ENCODE measurements at regions not wholly inside any gene's neighbourhood (a gene's known extent, or its start where the extent isn't known, plus 50 kb on each side); places are given as distances from the start of the nearest gene placed in this dataset.

DNA sequence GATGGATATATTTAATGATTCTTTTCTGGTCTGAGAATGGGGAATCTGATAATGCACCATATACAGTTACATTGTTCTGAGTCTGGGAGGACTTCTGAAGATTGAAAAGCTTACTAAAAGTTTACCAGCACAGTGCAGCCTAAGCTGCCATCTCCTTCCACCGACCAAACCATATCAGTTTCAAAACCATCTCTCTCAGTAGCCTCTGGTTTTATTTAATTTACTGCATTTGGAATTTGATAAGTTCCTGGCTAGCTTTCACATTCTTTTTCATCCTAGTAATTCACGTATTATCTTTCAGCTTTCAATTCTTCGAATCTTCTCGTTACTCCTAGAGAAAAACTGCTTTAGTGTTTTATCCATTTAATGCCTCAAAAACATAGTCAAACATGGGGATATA, 181.4 kb upstream of the HCCS start:
- Histone ChIP-seq H3K9me3 (ENCODE audit: control insufficient read depth, low read length) (no peaks in the 10 kb centered on the region), H3K4me2 (ENCODE audit: low read length) (no peak overlapping the region), H3K36me3 (ENCODE audit: control insufficient read depth, insufficient read depth, low read length) (no peaks in the 10 kb centered on the region), H3K4me1 (no peaks in the 10 kb centered on the region), H3K4me3 (ENCODE audit: low read depth, low read length) (no peak overlapping the region), H3K27ac (no peak overlapping the region), H3K79me2 (no peaks in the 10 kb centered on the region), H3K9ac (no peak overlapping the region), H3K27me3 (ENCODE audit: control insufficient read depth, insufficient read depth, low read length) (no peaks in the 10 kb centered on the region), H2AFZ (no peak overlapping the region)
- TF ChIP-seq, protein P1, sequence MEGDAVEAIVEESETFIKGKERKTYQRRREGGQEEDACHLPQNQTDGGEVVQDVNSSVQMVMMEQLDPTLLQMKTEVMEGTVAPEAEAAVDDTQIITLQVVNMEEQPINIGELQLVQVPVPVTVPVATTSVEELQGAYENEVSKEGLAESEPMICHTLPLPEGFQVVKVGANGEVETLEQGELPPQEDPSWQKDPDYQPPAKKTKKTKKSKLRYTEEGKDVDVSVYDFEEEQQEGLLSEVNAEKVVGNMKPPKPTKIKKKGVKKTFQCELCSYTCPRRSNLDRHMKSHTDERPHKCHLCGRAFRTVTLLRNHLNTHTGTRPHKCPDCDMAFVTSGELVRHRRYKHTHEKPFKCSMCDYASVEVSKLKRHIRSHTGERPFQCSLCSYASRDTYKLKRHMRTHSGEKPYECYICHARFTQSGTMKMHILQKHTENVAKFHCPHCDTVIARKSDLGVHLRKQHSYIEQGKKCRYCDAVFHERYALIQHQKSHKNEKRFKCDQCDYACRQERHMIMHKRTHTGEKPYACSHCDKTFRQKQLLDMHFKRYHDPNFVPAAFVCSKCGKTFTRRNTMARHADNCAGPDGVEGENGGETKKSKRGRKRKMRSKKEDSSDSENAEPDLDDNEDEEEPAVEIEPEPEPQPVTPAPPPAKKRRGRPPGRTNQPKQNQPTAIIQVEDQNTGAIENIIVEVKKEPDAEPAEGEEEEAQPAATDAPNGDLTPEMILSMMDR (IDR thresholded peaks at IDR 0.05), result no peak

DNA sequence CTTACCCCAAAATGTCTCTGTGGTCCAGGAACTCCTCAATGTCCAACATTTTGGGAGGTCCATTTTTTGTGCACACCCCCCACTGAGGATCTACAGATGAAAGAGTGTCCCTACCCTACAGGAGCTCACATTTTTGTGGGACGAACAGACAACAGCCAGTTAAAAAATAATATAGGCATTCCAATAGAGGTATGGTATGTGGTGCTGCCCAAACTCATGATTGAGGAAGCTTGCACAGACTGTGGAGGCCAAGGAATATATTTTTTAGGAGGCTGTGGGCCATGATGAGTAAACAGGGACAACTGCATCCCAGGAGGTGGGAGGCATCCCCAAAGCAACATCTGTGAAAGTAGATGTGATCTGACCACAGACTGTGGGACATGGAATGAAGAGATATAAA, 181.0 kb upstream of the HCCS start:
- H3K27ac ChIP-seq, result no peak overlapping the region
- no peak overlapping the region for H3K4me2 ChIP-seq (ENCODE audit: low read length)
- no peak overlapping the region for H2AFZ ChIP-seq
- no peaks in the 10 kb centered on the region for H3K27me3 ChIP-seq (ENCODE audit: control insufficient read depth, insufficient read depth, low read length)
- no peaks in the 10 kb centered on the region for H3K4me1 ChIP-seq
- TF ChIP-seq, protein P1 (IDR thresholded peaks at IDR 0.05), result no peak
- H3K9me3 ChIP-seq (ENCODE audit: control insufficient read depth, low read length), result no peaks in the 10 kb centered on the region
- no peaks in the 10 kb centered on the region for H3K36me3 ChIP-seq (ENCODE audit: control insufficient read depth, insufficient read depth, low read length)
- no peak overlapping the region for H3K9ac ChIP-seq
- H3K4me3 ChIP-seq (ENCODE audit: low read depth, low read length), result no peak overlapping the region
- no peaks in the 10 kb centered on the region for H3K79me2 ChIP-seq

DNA sequence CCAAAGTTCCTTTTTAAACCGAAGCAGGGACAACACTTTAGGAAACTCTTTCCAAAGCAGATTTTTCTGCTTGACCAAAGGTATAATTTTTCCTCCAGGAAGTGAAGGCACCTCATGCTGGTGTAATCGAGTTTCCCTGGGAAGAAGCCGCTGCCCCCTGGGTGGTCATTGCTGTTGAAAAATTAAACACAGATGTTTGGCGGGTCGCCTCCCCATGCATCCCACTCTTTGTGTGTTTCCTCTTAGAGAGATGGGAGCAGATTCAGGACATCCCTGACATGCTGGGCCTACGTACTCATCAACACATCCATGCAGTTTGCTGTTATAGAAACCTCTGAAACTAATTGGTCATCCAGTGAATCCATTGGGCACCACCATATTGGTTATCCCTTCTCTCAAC, 179.2 kb upstream of the HCCS start:
- no peak overlapping the region for H3K9ac ChIP-seq
- no peaks in the 10 kb centered on the region for H3K4me1 ChIP-seq
- H3K79me2 ChIP-seq, result no peaks in the 10 kb centered on the region
- no peak overlapping the region for H2AFZ ChIP-seq
- no peaks in the 10 kb centered on the region for H3K36me3 ChIP-seq (ENCODE audit: control insufficient read depth, insufficient read depth, low read length)
- H3K9me3 ChIP-seq (ENCODE audit: control insufficient read depth, low read length), result no peaks in the 10 kb centered on the region
- H3K27ac ChIP-seq, result no peak overlapping the region
- H3K27me3 ChIP-seq (ENCODE audit: control insufficient read depth, insufficient read depth, low read length), result no peaks in the 10 kb centered on the region
- TF ChIP-seq, protein P1 (IDR thresholded peaks at IDR 0.05), result no peak
- H3K4me3 ChIP-seq (ENCODE audit: low read depth, low read length), result no peak overlapping the region
- no peak overlapping the region for H3K4me2 ChIP-seq (ENCODE audit: low read length)

DNA sequence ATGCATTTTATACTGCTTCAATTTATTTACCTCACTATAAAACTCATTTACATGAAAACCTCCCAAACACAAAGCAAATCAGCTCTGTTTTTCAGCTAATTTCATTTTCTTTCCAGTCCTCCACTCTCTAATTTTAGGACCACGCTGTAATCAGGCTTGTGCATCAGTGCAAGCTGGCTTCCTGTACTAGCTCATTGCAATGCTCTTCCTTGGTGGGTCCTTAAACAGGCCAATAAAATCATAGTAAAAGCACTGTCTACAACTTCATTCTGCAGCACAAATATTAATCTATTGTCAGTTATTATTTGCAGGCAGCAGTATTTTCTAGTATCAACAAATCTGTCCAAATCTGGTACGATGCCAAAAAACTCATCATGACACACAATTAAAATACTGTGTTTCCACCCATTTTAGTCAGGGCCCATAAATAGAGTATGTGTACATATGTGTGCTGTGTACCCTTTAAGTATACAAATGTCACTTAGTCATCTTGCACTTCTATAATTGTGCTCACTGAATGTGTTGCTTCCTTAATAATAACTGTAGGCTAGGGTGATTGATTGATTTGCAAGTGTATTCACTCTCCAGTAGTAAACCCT, 178.2 kb upstream of the HCCS start:
- H3K27ac ChIP-seq, result no peak overlapping the region
- H3K27me3 ChIP-seq (ENCODE audit: control insufficient read depth, insufficient read depth, low read length), result no peaks in the 10 kb centered on the region
- no peaks in the 10 kb centered on the region for H3K9me3 ChIP-seq (ENCODE audit: control insufficient read depth, low read length)
- no peaks in the 10 kb centered on the region for H3K4me1 ChIP-seq
- no peaks in the 10 kb centered on the region for H3K79me2 ChIP-seq
- no peak overlapping the region for H3K4me3 ChIP-seq (ENCODE audit: low read depth, low read length)
- no peak overlapping the region for H3K9ac ChIP-seq
- TF ChIP-seq, protein P1 (IDR thresholded peaks at IDR 0.05), result no peak
- no peaks in the 10 kb centered on the region for H3K36me3 ChIP-seq (ENCODE audit: control insufficient read depth, insufficient read depth, low read length)
- no peak overlapping the region for H3K4me2 ChIP-seq (ENCODE audit: low read length)
- H2AFZ ChIP-seq, result no peak overlapping the region

DNA sequence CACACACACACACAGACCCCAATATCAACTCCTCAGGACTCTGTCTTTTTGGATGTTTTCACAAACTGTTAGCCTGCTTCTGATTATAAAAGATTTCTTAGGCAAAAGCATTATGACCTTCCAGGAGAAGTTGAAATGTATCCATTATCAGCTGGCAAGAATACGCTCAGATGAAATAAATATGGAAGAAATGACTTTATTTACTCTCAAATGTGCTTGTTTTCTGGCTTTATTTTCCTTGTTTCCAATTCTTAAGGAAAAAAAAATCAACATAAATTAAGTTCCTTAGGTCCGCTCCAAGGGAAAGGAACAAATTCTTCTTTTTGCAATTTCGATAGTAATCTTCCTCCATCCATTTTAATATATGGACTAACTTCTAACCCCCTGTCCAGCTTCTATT, 175.6 kb upstream of the HCCS start:
- Histone ChIP-seq H3K9ac (no peak overlapping the region), H3K4me1 (no peaks in the 10 kb centered on the region), H3K79me2 (no peaks in the 10 kb centered on the region), H3K4me2 (ENCODE audit: low read length) (no peak overlapping the region), H2AFZ (no peak overlapping the region), H3K4me3 (ENCODE audit: low read depth, low read length) (no peak overlapping the region), H3K36me3 (ENCODE audit: control insufficient read depth, insufficient read depth, low read length) (no peaks in the 10 kb centered on the region), H3K9me3 (ENCODE audit: control insufficient read depth, low read length) (no peaks in the 10 kb centered on the region), H3K27me3 (ENCODE audit: control insufficient read depth, insufficient read depth, low read length) (no peaks in the 10 kb centered on the region), H3K27ac (no peak overlapping the region)
- TF ChIP-seq, protein P1 (IDR thresholded peaks at IDR 0.05), result no peak
